Activated T-cell treated with anti-CD3 and anti-CD28 coated beads, Interleukin-2, amount 50 U/mL, for 48 hours (primary cell): ENCODE measurements at regions not wholly inside any gene's neighbourhood (a gene's known extent, or its start where the extent isn't known, plus 50 kb on each side); places are given as distances from the start of the nearest gene placed in this dataset.
"Not testable (repeated sequence)": the region's sequence is repeated elsewhere in the genome, so short reads cannot be mapped to it uniquely, and the experiment has no call there.

ENCODE experiments used
- DNase-seq, 2 experiments: peaks; one replicate each; pipeline ENCODE4 v3.0.0-alpha.2; 2020

DNA sequence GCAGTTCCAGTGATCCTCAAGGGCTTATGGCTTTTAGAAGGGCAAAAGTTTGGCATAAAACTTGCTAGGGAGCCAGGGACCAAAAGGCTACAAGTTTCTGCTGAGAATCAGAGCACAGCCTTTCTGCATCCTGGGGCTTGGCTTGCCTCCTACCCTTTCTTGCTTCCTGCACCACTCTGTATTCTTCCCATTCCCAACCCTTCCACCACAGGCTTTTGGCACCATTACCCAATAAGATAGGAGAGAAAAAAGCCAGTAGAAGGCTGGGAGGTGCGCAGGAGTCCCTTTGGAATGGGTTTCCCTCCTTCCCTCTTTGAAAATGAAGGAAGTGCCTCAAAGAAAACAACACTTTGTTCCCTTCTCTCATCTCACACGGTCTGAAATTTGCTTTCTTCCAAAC is 268.6 kb downstream of the PDCD6IP start:
- DNase-seq = no peak

DNA sequence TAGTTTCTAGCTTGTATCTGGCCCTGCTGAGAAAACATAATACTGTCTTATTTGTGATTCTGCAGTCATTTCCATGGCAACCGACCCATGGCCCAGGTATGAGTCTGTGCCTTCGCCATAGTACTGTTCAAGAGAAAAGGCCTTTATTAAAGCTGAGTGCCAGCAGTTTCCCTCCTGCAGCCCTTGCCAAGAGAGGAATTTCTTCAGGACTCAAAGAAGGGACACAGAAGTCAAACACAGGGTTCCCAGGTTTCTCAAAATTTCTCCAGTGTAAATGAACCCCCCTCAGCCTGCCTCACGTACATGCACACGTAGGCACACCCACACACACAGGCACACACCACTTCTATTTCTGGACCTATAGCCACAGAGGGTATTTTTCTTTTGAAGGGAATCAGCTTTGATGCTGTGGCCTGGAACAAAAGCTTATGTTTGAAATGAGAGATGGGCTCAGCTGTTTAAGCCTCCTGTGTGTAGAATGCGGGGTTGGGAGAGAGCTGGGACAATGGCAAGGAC is 269.2 kb downstream of the PDCD6IP start:
- no peak for DNase-seq

DNA sequence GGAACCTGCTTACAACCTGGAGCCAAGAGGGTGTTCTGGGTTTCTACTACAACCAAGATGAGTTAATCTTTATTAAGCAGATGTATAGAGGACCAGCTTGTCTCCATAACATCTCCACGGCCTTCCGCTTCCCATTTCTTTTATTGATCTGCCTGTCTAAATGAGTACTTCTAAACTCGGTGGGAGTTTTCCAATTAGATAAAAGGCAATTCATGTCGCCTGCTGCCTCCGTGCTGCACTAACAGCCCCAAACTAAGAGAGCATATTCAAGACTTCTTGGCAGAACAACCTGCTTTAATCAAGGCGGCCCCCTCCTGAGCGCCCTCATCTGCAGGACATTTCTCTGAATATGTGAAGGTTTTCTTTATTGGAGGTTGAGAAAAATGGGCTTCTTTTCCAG is 270.1 kb downstream of the PDCD6IP start:
- DNase-seq = no peak

DNA sequence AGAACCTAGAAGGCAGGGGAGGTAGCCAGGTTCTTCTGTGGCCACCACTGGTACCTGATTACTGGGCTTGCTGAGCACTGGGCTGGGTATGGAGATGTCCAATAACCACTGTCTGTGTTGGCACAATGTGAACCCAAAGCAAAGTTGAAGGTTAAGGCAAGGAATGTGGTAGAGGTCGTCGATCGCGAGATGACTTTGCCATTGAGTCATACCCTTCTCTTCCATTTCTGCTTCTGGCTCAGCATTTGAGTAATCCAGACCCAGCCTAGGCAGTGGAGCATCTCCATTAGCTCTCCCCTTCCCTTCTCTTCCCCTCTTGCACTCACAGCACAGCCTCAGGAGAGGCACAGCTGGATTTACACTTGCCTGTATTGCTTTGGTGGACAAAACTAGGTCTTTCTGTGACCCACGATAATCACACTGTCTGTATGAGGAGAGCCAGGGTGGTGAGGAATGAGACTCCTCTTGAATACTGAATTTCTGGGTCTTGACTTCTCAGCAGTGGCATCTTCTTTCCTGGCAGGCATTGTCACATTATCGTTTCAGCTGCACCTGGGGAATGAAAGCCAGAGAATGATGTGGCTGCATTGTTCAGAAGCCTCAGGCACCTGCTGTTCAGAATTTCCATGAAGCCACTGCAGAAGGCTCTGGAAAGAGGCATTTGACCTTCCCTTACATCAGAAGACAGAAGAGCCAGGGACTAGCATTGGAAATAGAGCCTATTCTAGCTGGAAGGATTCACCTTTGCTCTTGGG is 272.6 kb downstream of the PDCD6IP start:
- peak in 1 of 2 experiments; percentile 24 for DNase-seq

DNA sequence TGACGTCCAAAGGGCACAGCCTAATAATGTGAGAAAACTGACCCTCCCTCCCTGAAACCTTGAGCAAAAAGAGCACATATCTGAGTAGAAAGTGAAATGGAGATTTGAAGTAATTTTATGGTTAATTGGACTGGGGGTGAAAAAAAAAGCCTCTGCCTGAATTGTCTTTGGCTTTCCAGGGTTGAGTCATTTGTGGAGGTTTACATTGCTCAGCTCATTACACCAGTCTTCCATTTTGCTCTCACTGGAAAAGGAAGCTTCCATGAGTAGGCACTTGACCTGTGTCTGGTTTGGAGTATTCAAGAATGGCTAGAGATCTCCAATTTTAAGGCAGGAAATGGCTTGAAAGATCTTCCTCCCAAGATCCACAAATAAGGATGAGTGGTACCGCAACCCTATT is 273.9 kb downstream of the PDCD6IP start:
- DNase-seq = no peak

DNA sequence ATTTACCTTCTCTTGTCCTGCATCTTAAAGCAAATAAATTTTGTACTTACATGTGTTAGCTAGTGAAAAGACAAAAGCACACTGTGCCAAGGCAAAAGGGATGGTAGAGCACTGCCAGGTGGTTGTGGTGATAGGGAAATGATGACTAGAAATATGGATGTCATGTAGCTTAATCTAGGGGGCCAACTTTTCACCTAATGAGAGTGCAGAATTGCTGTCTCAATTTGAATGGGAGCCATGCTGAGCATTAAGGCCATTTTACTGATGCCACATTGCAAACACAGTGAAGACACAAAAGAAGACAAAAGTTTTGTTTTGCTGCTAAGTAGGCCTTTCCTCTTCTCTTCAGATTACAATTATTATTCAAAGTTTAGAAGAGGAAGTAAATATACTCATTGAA is 274.7 kb downstream of the PDCD6IP start:
- no peak for DNase-seq

DNA sequence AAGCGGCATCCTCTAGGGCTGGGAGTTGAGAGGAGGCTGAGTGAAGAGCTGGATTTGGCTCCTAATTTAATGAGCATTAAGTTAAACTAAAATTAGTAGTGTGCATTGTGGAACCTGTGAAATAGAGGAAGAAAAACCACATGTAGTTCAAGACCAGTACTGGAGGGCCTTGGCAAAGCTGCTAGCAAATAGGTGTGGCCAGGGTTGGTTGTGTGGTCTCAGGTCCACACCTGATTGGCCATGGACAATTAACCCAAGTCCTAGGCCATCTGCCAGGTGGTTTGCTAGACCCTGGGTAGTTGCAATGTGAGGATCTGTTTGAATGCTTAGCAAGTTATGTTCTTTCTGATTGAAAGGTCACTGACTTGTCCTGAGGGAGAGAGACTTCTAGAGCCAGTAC is 275.5 kb downstream of the PDCD6IP start:
- DNase-seq = no peak

DNA sequence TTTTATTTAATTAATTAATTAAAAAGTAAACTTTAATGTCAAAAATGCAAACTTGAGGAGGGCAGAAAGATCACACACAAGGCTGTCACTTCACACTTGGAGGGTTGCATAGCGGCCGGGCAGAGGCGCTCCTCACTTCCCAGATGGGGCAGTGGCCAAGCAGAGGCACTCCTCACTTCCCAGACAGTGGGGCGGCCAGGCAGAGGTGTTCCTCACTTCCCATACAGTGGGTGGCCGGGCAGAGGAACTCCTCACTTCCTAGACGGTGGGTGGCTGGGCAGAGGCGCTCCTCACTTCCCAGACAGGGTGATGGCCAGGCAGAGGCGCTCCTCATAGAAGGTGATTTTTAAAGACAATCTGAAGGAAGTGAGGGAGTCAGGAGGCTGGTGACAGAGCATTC is 277.5 kb downstream of the PDCD6IP start:
- DNase-seq = no peak

DNA sequence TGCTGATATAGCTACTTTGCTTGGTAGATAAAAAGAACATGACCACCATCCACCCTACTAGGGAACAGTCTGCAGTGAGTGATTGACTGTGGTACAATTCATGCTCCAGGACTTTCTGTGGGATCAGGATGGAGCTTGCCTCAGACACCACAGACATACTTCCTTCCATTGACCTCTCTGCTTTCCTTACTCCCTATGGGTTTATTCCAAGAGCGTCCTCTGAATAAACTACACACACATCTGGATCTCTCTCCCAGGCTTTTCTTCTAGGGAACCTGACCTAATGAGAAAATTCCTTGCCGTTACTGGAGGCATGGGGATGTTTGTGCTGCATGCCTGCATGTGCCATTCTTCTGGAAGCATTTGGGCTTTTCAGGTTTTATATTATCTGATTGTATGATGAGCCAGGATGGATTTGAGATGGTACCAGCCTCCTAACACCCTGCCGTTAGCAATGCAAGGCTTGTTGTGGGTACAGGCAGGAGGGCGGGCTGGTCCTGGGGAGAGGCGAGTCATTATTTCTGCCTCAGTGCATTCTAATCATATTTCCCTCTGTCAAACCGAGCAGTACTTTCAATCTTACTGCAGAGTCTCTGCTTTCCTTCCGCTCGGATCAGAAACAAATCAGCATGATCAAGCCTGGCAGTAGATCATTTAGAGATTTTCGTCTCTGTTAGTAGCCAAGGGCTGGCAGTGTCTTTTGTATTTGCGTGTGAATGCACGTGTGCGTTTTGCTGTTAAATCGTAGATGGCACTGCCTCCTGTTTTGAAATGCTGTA is 279.2 kb downstream of the PDCD6IP start:
- no peak for DNase-seq

DNA sequence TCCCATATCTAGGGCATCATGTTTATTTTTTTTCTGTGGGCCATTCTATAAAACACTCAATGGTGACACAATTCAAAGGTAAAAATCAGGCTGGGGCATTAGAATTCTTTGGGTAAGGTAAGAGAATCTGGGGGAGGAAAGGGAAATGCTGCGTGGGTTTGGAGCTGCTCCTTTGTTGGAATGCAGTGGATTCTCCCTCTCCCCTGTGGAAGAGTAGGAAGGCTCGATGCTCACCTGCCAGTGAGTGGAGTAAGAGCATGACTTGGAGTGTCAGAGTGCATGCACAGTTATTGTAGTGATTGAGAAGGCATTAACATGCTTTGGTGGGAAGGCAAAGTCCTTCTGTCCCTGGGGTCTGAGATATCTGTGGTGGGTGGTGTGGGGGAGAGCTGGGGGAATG is 280.0 kb downstream of the PDCD6IP start:
- DNase-seq = no peak

DNA sequence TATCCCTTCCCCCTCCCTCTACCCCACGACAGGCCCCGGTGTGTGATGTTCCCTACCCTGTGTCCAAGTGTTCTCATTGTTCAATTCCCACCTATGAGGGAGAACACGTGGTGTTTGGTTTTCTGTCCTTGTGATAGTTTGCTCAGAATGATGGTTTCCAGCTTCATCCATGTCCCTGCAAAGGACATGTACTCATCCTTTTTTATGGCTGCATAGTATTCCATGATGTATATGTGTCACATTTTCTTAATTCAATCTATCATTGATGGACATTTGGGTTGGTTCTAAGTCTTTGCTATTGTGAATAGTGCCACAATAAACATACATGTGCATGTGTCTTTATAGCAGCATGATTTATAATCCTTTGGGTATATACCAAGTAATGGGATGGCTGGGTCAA is 281.4 kb downstream of the PDCD6IP start:
- not testable (repeated sequence) for DNase-seq

DNA sequence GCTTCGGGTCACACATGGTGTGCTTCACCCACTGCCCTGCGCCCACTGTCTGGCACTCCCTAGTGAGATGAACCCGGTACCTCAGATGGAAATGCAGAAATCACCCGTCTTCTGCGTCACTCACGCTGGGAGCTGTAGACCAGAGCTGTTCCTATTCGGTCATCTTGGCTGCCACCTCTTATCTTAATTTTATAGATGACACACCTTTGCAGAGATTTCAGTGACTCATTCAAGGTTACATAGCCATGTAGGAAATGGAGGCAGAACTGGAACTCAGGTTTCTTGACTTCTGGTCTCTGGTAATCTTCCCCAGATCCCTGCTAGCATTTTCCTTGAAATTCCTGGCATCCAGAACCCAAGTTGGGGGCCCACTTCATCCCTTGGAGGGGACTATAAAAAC is 291.9 kb downstream of the PDCD6IP start:
- not testable (repeated sequence) for DNase-seq

DNA sequence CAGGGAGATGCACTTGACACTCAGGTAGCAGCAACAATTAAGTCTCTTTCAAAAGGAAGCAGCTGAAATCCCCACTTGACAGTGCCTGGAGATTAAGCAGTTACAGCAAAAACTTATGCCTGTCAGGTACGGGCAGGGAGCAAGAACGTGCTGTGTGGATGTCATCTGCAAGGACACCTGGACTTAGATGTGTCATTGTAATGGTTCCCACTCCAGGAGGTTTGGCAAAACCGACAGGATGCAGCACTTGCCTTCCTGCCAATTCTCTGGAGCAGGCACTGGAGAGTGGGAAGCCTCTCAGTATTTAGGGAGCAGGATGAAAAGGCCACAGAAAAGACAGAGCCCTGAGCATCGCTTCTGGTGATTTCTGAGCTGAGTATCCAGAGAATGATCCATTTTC is 292.4 kb downstream of the PDCD6IP start:
- no peak for DNase-seq

DNA sequence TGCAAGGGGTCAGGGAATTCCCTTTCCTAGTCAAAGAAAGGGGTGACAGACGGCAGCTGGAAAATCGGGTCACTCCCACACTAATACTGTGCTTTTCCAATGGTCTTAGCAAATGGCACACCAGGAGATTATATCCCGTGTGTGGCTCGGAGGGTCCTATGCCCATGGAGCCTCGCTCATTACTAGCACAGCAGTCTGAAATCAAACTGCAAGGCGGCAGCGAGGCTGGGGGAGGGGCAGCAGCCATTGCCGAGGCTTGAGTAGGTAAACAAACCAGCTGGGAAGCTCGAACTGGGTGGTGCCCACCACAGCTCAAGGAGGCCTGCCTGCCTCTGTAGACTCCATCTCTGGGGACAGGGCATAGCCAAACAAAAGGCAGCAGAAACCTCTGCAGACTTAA is 295.9 kb downstream of the PDCD6IP start:
- DNase-seq = not testable (repeated sequence)

DNA sequence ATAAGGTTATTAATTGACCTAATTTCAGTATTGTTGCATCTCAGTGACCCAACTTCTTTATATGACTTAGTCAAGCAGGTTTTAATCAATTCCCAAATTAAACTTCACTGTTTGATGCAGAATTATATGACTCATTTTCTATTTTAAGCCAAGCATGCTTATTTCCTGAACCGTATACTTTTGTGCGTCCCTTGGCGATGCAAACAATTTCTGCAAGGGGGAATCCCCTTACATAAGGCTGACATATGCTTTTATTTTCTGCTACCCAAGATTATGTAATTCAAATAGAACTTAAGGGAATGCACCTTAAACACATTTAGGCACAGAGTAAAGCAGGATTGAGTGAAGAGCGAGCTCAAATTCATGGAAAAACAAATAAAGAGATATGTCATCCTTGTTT is 303.9 kb downstream of the PDCD6IP start:
- no peak for DNase-seq

DNA sequence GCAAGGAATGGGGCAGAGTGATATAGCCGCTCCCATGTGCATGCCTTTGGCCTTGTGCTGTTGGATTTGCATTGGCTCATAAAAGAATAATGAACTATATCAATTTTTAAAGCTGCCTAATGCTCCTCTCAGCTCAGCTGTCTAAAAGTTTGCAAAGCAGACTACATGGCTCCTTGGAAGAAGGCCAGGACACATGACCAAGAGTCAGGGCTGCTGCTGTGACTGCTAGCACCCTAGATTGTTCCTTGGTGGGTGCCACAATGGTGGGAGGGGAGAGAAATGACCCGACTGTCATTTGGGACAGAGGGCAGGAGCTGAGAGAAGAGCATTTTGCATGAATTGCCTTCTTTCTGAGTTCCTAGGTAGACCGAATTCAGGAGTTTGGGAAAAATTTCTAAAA is 307.9 kb downstream of the PDCD6IP start:
- no peak for DNase-seq

DNA sequence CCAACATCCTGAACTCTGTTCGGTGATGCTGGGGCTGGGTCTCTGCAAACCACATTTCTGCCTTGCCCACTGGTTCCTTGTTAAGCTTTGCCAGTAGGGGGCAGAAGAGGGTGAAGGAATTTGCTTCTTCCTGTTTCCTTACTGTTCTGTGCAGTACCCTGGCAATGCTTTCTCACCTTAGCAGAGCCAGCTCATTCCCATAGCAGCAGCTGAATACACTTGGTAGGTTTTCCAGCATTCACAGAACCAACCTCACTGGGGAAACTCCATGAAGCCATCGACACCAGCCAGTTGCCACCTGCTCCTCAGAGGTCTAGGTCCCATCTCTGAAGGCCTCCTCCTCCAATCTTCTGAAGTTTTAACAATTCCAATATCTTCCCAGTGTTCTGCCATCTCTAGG is 308.4 kb downstream of the PDCD6IP start:
- peak; percentile 21 to 22 for DNase-seq

DNA sequence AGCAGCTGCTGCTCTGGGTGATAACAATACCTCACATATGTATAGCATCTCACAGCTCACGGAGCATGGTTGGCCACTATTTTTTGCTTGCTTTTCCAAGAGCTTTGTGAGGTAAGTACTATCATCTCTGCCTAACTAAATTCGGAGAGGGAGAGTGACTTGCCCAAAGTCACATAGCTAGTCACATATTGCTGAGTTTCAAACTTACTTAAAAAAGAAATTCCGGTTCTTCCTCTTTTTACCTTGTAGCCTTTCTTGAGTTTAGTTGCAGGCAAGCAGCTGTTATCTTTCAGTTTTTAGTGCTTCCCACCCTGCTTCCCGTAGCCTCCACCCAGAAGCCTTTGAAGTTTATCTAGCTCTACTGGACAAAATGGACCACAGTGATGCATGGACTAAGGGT is 309.2 kb downstream of the PDCD6IP start:
- DNase-seq = no peak

DNA sequence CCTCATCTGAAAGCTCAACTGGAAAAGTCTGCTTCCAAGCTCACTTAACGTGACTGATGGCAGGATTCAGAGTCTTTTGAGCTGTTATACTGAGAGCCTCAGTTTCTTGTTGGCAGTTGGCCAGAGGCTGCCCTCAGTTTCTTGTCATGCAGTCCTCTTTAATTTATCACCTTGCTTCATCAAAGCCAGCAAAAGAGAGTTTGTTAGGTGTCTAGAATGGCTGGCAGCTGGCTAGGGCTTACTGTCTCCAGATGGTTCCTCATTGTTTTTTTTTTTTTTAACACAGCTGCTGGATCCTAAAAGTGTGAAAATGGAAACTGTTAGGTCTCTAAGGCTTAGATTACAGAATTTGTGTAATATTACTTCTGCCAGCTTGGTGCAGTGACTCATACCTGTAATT is 310.6 kb downstream of the PDCD6IP start:
- DNase-seq = no peak

DNA sequence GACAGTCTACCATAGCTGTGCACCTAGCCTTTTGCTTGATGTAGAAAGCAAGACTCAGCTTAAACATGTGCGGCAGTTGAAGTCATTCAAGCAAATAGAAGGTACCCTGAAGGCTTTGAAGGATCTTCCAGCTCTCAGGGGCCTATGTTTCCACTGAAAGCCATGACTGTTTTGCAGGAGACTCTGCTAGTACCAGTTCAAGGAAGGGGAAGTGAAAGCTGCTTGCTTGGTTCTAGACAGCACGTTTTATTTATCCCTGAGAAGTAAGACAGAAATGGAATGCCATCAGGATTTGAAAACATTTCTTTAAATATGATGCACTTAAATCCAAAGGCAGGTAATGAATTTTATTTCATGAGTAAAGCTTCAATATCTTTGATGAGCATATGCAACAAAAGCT is 311.4 kb downstream of the PDCD6IP start:
- no peak for DNase-seq

DNA sequence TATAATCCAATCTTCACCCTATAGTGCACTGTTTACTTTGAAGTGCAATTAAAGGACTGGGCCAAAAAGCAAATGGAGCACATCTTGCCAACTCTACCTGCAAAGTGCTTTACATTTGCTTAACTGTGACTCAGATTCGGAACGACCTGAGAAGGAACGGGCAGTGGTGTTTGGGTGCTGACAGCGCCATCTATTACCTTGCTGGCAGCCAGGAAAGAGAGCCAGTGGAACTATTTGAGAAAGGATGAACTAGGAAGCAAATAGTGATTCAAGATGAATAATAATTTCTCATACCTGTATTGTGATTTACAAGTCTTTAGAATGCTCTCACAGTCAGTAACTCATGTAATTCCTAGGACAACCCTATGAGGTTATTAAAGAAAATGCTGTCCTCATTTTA is 312.9 kb downstream of the PDCD6IP start:
- DNase-seq = no peak

DNA sequence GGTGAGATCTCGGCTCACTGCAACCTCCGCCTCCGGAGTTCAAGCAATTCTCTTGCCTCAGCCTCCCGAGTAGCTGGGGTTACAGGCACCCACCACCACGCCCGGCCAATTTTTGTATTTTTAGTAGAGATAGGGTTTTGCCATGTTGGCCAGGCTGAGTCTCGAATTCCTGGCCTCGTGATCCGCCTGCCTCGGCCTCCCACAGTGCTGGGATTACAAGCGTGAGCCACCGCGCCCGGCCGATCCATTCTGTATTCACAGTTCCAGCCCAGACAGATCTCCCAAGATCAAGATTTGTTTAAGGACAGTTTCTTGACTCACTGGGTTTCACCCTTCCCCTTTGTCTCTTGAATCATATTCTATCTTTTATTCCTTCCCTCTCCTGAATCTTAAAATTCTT is 313.8 kb downstream of the PDCD6IP start:
- not testable (repeated sequence) for DNase-seq

DNA sequence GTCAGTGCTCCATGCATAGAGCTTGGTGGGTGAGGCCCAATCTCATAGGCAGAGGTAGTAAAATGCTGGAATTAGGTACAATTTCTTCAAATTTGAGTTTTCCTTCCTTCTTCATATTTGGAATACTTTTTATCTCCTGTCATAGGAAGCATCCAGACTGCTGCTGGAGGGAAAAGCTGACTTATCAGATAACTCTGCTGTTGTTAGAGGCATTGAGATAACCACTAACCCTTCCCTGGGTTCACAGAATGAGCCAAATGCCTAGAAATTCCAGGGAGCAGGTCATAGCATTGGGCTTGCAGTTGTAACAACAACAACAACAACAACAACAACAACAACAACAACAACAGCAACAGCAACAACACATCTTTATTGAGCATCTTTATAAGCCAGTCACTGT is 332.7 kb downstream of the PDCD6IP start:
- DNase-seq = no peak

DNA sequence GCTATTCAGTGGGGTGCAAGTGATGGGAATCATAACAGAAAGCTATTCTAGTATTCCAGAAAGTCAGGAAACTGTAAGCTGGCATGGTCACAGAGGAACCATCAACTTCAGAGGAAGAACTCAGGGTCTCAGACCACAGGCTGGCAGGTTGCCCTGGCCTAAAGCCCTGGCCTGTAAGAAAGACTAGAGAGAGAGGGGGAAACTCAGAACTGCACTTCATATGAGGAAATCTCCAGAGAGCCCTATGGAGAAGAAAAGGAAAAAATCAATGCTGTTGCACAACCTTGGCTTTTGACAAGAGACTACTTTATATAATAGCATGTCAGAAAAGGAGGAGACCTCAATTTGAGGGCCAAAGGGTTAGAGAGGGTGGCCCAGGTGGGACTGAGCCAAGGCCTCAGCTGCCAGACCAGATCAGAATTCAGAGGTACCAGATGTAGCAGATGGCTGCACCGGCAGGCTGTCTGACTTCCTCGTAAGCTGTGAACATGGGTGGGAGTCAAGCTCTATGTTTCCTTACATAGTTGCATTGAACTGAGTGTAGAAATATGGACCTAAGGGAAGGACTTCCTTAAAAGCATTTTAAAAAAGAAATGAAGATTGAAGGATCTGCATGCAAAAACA is 333.8 kb downstream of the PDCD6IP start:
- DNase-seq = no peak
